GM23248 (cell line): ENCODE measurements at regions not wholly inside any gene's neighbourhood (a gene's known extent, or its start where the extent isn't known, plus 50 kb on each side); places are given as distances from the start of the nearest gene placed in this dataset.

ENCODE experiments used
- DNase-seq: peaks from one replicate; pipeline ENCODE4 v3.0.0-alpha.2; 2015
- H2AFZ ChIP-seq: fragments of 200-600 bp; sonication (generic); 2 replicates; pipeline ENCODE4 v1.6.1; 2016; ENCODE audit warnings: antibody characterized with exemption
- H3F3A ChIP-seq: fragments of 200-600 bp; sonication (generic); 2 replicates; pipeline ENCODE4 v1.6.1; 2016; ENCODE audit warnings: mild to moderate bottlenecking, antibody characterized with exemption, mixed run types; ENCODE audit not compliant: insufficient read depth
- H3K27ac ChIP-seq: fragments of 200-600 bp; sonication (generic); 2 replicates; pipeline ENCODE4 v1.5.1; 2016; ENCODE audit warnings: mild to moderate bottlenecking
- H3K27me3 ChIP-seq: fragments of 200-600 bp; sonication (generic); replicated peaks from 2 replicates; pipeline ENCODE4 v1.6.1; 2016; ENCODE audit warnings: mild to moderate bottlenecking; ENCODE audit not compliant: insufficient read depth
- H3K36me3 ChIP-seq: fragments of 200-600 bp; sonication (generic); 2 replicates; pipeline ENCODE4 v1.6.1; 2016; ENCODE audit warnings: low read depth, mild to moderate bottlenecking
- H3K4me1 ChIP-seq: fragments of 200-600 bp; sonication (generic); 2 replicates; pipeline ENCODE4 v1.6.1; 2016; ENCODE audit warnings: mild to moderate bottlenecking; ENCODE audit not compliant: insufficient read depth
- H3K4me2 ChIP-seq: fragments of 200-600 bp; sonication (generic); one replicate; pipeline ENCODE4 v1.6.1; 2016; ENCODE audit warnings: mild to moderate bottlenecking; ENCODE audit not compliant: unreplicated experiment
- H3K4me3 ChIP-seq: fragments of 200-600 bp; sonication (generic); 2 replicates; pipeline ENCODE4 v1.5.1; 2016; ENCODE audit warnings: mild to moderate bottlenecking
- H3K79me2 ChIP-seq: fragments of 200-600 bp; sonication (generic); 2 replicates; pipeline ENCODE4 v1.6.1; 2016; ENCODE audit warnings: mild to moderate bottlenecking; ENCODE audit not compliant: insufficient read depth
- H3K9ac ChIP-seq: fragments of 200-600 bp; sonication (generic); 2 replicates; pipeline ENCODE4 v1.6.1; 2016; ENCODE audit warnings: mild to moderate bottlenecking
- H3K9me2 ChIP-seq: fragments of 200-600 bp; sonication (generic); 2 replicates; pipeline ENCODE4 v1.6.1; 2016; ENCODE audit warnings: mixed run types, mild to moderate bottlenecking, moderate library complexity; ENCODE audit not compliant: insufficient read depth
- H3K9me3 ChIP-seq: fragments of 200-600 bp; sonication (generic); one replicate; pipeline ENCODE4 v1.6.1; 2017; ENCODE audit warnings: low read depth
- H4K20me1 ChIP-seq: fragments of 200-600 bp; sonication (generic); 2 replicates; pipeline ENCODE4 v1.6.0; 2016; ENCODE audit not compliant: insufficient read depth
- EZH2 ChIP-seq: fragments of 200-600 bp; sonication (generic); IDR thresholded peaks from 2 replicates; pipeline ENCODE4 v1.6.1; 2018; ENCODE audit warnings: antibody characterized with exemption, mild to moderate bottlenecking; ENCODE audit not compliant: insufficient read depth, poor library complexity, severe bottlenecking
- EZH2phosphoT487 ChIP-seq: fragments of 200-600 bp; sonication (generic); IDR thresholded peaks from 2 replicates; pipeline ENCODE4 v1.6.1; 2018; ENCODE audit warnings: antibody characterized with exemption, moderate library complexity, mild to moderate bottlenecking, low read depth; ENCODE audit not compliant: insufficient read depth
- WGBS, 2 experiments: methylation state at CpG; one replicate each; pipeline ENCODE4 v1.1.6; 2015 to 2017; ENCODE audit warnings: low lambda C conversion rate in 2 of 2, low coverage in 1 of 2; ENCODE audit errors: missing lambda C conversion rate in 2 of 2; 5-methylcytosine and 5-hydroxymethylcytosine counted together
- in situ Hi-C: fragments of 300-500 bp; cut with MboI; formaldehyde crosslinking; loops from 2 replicates; pipeline ENCODE4 v1.15.0; 2020

DNA sequence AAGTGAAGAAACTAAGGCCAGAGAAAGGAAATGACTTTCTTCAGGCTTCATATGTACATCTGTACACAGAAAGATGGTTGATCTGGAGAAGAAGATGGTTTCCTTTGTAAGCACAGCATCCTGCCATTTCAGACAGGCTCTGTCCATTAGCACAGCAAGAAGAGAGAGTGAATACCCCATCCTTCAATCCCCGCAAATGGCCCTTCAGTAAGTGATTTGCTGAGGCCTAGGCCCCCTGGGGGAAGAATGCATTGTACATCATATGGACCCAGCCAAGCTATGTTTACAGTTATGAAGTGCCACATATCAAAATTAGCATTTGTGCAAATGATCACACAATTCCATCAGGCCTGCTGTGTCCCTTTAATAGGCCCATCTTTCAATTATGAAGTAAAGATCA lies 657.4 kb downstream of the BRINP1 start:
- H4K20me1 ChIP-seq: no peaks in the 10 kb centered on the region
- no peak overlapping the region for H3K27ac ChIP-seq
- TF ChIP-seq EZH2phosphoT487 (no peak), EZH2 (no peak)
- no peaks in the 10 kb centered on the region for H3K4me1 ChIP-seq
- no peaks in the 10 kb centered on the region for H3F3A ChIP-seq
- no peak overlapping the region for H2AFZ ChIP-seq
- H3K79me2 ChIP-seq: no peaks in the 10 kb centered on the region
- no peaks in the 10 kb centered on the region for H3K36me3 ChIP-seq
- in situ Hi-C loops: no loop called here
- H3K4me2 ChIP-seq: no peak overlapping the region
- no peaks in the 10 kb centered on the region for H3K9me2 ChIP-seq
- no peak for DNase-seq
- H3K9ac ChIP-seq: no peak overlapping the region
- 44 to 73% methylated on average over 1 of the region's 1 CpG for WGBS, 2 experiments
- no peaks in the 10 kb centered on the region for H3K9me3 ChIP-seq
- no peak overlapping the region for H3K4me3 ChIP-seq
- H3K27me3 ChIP-seq: no peaks in the 10 kb centered on the region

DNA sequence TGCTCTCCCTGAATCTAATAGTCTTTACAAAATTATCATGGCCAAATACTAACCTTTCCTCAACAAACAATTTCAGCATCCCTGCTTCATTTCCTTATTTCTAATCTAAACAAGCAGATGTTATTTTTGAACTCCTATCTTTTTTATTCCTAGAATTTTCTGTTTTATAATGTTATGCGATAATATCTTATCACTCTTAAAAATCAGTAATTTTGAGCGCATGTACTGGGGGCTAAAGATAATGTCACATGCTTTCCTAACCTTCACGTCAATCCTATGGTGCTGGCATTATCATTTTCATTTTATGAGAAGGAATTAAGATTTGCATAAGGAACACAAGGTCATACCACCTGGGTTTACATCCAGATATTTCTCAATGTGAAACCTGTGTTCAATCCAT lies 648.0 kb downstream of the BRINP1 start:
- H4K20me1 ChIP-seq: no peaks in the 10 kb centered on the region
- no peak for DNase-seq
- H3K79me2 ChIP-seq: no peaks in the 10 kb centered on the region
- H3K4me2 ChIP-seq: no peak overlapping the region
- H3K27me3 ChIP-seq: no peaks in the 10 kb centered on the region
- no peaks in the 10 kb centered on the region for H3K9me3 ChIP-seq
- H3K27ac ChIP-seq: no peak overlapping the region
- in situ Hi-C loops: no loop called here
- no peaks in the 10 kb centered on the region for H3F3A ChIP-seq
- WGBS, 2 experiments: 55 to 60% methylated on average over 3 of the region's 3 CpGs
- no peak for TF ChIP-seq EZH2
- no peak for TF ChIP-seq EZH2phosphoT487
- H2AFZ ChIP-seq: no peak overlapping the region
- no peak overlapping the region for H3K4me3 ChIP-seq
- H3K4me1 ChIP-seq: no peaks in the 10 kb centered on the region
- H3K36me3 ChIP-seq: no peaks in the 10 kb centered on the region
- H3K9ac ChIP-seq: no peak overlapping the region
- H3K9me2 ChIP-seq: no peaks in the 10 kb centered on the region

DNA sequence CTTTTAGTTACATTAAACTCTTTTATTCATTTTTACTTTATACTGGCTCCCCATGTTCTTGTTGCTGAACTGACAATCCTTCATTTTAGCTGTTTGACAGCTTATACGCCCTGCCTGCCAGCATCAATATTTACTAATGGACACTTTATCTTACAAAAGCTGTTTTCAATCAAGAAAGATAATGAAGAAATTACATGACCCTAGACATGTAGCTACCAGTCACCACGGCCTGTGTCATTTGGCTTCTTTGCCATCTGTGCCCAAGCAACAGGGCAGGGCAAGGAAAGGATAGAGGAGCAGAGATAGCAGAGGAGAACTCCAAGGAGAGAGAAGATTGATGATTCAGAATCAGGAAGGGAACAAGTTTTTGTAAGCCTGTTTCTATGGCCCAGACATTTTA lies 647.3 kb downstream of the BRINP1 start:
- in situ Hi-C loops: no loop called here
- H3K4me2 ChIP-seq: no peak overlapping the region
- WGBS, 2 experiments: 12 to 25% methylated on average over 2 of the region's 2 CpGs
- no peak overlapping the region for H3K27ac ChIP-seq
- H3K4me3 ChIP-seq: no peak overlapping the region
- no peaks in the 10 kb centered on the region for H3K27me3 ChIP-seq
- H3K79me2 ChIP-seq: no peaks in the 10 kb centered on the region
- no peaks in the 10 kb centered on the region for H3K4me1 ChIP-seq
- TF ChIP-seq EZH2: no peak
- no peak for TF ChIP-seq EZH2phosphoT487
- H3K36me3 ChIP-seq: no peaks in the 10 kb centered on the region
- H3K9me2 ChIP-seq: no peaks in the 10 kb centered on the region
- no peak for DNase-seq
- no peaks in the 10 kb centered on the region for H3F3A ChIP-seq
- H3K9ac ChIP-seq: no peak overlapping the region
- H4K20me1 ChIP-seq: no peaks in the 10 kb centered on the region
- no peaks in the 10 kb centered on the region for H3K9me3 ChIP-seq
- H2AFZ ChIP-seq: no peak overlapping the region

DNA sequence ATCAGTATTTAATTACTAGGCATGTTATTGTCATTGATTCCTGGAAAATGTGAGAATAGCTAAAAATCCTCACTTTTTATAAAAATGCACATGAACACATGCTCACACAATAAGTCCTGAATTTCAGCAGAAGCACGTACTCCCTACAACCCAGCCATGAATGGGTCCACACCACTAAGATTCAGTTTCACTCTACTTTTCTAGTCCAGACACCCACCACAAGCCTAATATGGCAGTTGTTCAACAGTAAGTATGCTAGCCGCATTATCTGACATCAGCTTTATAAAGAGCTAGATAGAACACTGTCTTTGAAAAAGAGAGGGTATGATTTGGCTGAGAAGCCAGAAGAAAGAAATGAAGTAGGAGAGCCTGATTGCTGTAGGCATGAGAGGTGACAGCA lies 639.3 kb downstream of the BRINP1 start:
- 27 to 39% methylated on average over 2 of the region's 2 CpGs for WGBS, 2 experiments
- in situ Hi-C loops: no loop called here
- DNase-seq: no peak

DNA sequence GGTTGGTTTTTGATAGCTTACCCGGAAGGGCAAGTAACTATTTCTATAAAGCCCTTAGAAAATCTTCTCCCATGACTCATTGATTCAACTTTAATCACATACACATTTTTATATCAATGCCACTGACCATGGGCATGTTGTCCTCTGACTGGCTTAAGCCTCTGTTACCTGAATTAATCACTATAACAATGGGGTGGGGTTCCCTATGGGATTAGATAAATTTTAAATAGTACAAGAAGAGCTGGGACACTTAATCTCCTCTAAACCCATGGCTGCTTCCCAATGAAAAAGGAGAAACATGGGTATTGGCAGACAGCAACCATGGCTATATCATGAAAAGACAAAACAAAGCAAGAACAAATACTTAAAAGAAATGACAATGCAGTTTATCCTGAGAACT lies 636.2 kb downstream of the BRINP1 start:
- no peak overlapping the region for H3K4me2 ChIP-seq
- H3K4me3 ChIP-seq: no peak overlapping the region
- H3K9me3 ChIP-seq: no peaks in the 10 kb centered on the region
- no peak overlapping the region for H3K27ac ChIP-seq
- in situ Hi-C loops: no loop called here
- H3F3A ChIP-seq: no peaks in the 10 kb centered on the region
- no peak for DNase-seq
- no peaks in the 10 kb centered on the region for H3K79me2 ChIP-seq
- H3K27me3 ChIP-seq: no peaks in the 10 kb centered on the region
- no peak for TF ChIP-seq EZH2phosphoT487
- TF ChIP-seq EZH2: no peak
- no peaks in the 10 kb centered on the region for H3K36me3 ChIP-seq
- 25 to 27% methylated on average over 1 of the region's 1 CpG for WGBS, 2 experiments
- H3K9me2 ChIP-seq: no peaks in the 10 kb centered on the region
- no peaks in the 10 kb centered on the region for H4K20me1 ChIP-seq
- H3K9ac ChIP-seq: no peak overlapping the region
- no peaks in the 10 kb centered on the region for H3K4me1 ChIP-seq
- no peak overlapping the region for H2AFZ ChIP-seq

More for the DNA sequence above, 639.3 kb downstream of the BRINP1 start:
- no peaks in the 10 kb centered on the region for H4K20me1 ChIP-seq
- H3K36me3 ChIP-seq: no peaks in the 10 kb centered on the region
- H3K9ac ChIP-seq: no peak overlapping the region
- no peaks in the 10 kb centered on the region for H3K9me3 ChIP-seq
- no peaks in the 10 kb centered on the region for H3K9me2 ChIP-seq
- H3K79me2 ChIP-seq: no peaks in the 10 kb centered on the region
- H3F3A ChIP-seq: no peaks in the 10 kb centered on the region
- no peak overlapping the region for H3K4me3 ChIP-seq
- H3K27me3 ChIP-seq: no peaks in the 10 kb centered on the region
- no peak for TF ChIP-seq EZH2
- TF ChIP-seq EZH2phosphoT487: no peak
- no peak overlapping the region for H3K4me2 ChIP-seq
- no peak overlapping the region for H3K27ac ChIP-seq
- H2AFZ ChIP-seq: no peak overlapping the region
- H3K4me1 ChIP-seq: no peaks in the 10 kb centered on the region
